H1 (cell line): ENCODE measurements at regions not wholly inside any gene's neighbourhood (a gene's known extent, or its start where the extent isn't known, plus 50 kb on each side); places are given as distances from the start of the nearest gene placed in this dataset.

ENCODE experiments used
- CHD1 ChIP-seq: IDR thresholded peaks from 2 replicates; pipeline ENCODE4 v1.6.1; 2012; ENCODE audit warnings: low read depth, low read length, improper control_type of control experiment
- GABPA ChIP-seq: IDR thresholded peaks from 2 replicates; pipeline ENCODE4 v1.6.1; 2011; ENCODE audit warnings: mild to moderate bottlenecking, low read length, moderate library complexity, borderline replicate concordance; ENCODE audit not compliant: insufficient read depth
- HDAC6 ChIP-seq: IDR thresholded peaks from one replicate; pipeline ENCODE4 v1.7.1; 2012; ENCODE audit warnings: low read depth, mild to moderate bottlenecking, inconsistent platforms, low read length, moderate library complexity
- NRF1 ChIP-seq: IDR thresholded peaks from 2 replicates; pipeline ENCODE4 v1.6.1; 2011; ENCODE audit warnings: mild to moderate bottlenecking, low read depth, low read length, improper control_type of control experiment
- RNF2 ChIP-seq: fragments of 200-900, 300-1000 bp; sonication (generic); IDR thresholded peaks from 2 replicates; pipeline ENCODE4 v1.7.1; 2016; ENCODE audit warnings: borderline replicate concordance, low read depth, mild to moderate bottlenecking, antibody characterized with exemption, low read length; ENCODE audit not compliant: poor library complexity, severe bottlenecking; ENCODE audit errors: missing control alignments
- TF ChIP-seq, protein P1 (sequence below): fragments of 300-600 bp; sonication (generic); IDR thresholded peaks from 2 replicates; pipeline ENCODE4 v1.7.1; 2012; ENCODE audit warnings: low read length, moderate library complexity, mild to moderate bottlenecking, inconsistent platforms; ENCODE audit not compliant: insufficient replicate concordance

- TF ChIP-seq, protein P1, sequence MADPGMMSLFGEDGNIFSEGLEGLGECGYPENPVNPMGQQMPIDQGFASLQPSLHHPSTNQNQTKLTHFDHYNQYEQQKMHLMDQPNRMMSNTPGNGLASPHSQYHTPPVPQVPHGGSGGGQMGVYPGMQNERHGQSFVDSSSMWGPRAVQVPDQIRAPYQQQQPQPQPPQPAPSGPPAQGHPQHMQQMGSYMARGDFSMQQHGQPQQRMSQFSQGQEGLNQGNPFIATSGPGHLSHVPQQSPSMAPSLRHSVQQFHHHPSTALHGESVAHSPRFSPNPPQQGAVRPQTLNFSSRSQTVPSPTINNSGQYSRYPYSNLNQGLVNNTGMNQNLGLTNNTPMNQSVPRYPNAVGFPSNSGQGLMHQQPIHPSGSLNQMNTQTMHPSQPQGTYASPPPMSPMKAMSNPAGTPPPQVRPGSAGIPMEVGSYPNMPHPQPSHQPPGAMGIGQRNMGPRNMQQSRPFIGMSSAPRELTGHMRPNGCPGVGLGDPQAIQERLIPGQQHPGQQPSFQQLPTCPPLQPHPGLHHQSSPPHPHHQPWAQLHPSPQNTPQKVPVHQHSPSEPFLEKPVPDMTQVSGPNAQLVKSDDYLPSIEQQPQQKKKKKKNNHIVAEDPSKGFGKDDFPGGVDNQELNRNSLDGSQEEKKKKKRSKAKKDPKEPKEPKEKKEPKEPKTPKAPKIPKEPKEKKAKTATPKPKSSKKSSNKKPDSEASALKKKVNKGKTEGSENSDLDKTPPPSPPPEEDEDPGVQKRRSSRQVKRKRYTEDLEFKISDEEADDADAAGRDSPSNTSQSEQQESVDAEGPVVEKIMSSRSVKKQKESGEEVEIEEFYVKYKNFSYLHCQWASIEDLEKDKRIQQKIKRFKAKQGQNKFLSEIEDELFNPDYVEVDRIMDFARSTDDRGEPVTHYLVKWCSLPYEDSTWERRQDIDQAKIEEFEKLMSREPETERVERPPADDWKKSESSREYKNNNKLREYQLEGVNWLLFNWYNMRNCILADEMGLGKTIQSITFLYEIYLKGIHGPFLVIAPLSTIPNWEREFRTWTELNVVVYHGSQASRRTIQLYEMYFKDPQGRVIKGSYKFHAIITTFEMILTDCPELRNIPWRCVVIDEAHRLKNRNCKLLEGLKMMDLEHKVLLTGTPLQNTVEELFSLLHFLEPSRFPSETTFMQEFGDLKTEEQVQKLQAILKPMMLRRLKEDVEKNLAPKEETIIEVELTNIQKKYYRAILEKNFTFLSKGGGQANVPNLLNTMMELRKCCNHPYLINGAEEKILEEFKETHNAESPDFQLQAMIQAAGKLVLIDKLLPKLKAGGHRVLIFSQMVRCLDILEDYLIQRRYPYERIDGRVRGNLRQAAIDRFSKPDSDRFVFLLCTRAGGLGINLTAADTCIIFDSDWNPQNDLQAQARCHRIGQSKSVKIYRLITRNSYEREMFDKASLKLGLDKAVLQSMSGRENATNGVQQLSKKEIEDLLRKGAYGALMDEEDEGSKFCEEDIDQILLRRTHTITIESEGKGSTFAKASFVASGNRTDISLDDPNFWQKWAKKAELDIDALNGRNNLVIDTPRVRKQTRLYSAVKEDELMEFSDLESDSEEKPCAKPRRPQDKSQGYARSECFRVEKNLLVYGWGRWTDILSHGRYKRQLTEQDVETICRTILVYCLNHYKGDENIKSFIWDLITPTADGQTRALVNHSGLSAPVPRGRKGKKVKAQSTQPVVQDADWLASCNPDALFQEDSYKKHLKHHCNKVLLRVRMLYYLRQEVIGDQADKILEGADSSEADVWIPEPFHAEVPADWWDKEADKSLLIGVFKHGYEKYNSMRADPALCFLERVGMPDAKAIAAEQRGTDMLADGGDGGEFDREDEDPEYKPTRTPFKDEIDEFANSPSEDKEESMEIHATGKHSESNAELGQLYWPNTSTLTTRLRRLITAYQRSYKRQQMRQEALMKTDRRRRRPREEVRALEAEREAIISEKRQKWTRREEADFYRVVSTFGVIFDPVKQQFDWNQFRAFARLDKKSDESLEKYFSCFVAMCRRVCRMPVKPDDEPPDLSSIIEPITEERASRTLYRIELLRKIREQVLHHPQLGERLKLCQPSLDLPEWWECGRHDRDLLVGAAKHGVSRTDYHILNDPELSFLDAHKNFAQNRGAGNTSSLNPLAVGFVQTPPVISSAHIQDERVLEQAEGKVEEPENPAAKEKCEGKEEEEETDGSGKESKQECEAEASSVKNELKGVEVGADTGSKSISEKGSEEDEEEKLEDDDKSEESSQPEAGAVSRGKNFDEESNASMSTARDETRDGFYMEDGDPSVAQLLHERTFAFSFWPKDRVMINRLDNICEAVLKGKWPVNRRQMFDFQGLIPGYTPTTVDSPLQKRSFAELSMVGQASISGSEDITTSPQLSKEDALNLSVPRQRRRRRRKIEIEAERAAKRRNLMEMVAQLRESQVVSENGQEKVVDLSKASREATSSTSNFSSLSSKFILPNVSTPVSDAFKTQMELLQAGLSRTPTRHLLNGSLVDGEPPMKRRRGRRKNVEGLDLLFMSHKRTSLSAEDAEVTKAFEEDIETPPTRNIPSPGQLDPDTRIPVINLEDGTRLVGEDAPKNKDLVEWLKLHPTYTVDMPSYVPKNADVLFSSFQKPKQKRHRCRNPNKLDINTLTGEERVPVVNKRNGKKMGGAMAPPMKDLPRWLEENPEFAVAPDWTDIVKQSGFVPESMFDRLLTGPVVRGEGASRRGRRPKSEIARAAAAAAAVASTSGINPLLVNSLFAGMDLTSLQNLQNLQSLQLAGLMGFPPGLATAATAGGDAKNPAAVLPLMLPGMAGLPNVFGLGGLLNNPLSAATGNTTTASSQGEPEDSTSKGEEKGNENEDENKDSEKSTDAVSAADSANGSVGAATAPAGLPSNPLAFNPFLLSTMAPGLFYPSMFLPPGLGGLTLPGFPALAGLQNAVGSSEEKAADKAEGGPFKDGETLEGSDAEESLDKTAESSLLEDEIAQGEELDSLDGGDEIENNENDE, result no peak
- no peak for TF ChIP-seq GABPA
- TF ChIP-seq NRF1, result no peak
- TF ChIP-seq CHD1, result no peak
- TF ChIP-seq RNF2, result no peak
- TF ChIP-seq HDAC6, result no peak
These were observed 145.3 kb downstream of the RND3 start (continued) for GRCh38 chr2:150341982-150342680.
